Endothelial cell of umbilical vein (primary cell): ENCODE measurements at regions not wholly inside any gene's neighbourhood (a gene's known extent, or its start where the extent isn't known, plus 50 kb on each side); places are given as distances from the start of the nearest gene placed in this dataset.

Experiments used
- BruUV-seq: library from RNA; stranded (reverse); fragments of 400-500 nt; replicated peaks from 2 replicates; lab custom pipeline; 2021; lab: Mats Ljungman, UMichigan
- CTCF ChIA-PET: fragments of 300-600, 350-600 bp; sonication (Branson Sonifier 250); formaldehyde crosslinking; loops from one replicate; lab custom pipeline; 2021; ENCODE audit warnings: antibody characterized with exemption, inconsistent platforms; lab: Charles Lee
- POLR2A ChIA-PET: fragments of 300-600, 350-600 bp; sonication (Branson Sonifier 250); formaldehyde crosslinking; loops from one replicate; lab custom pipeline; 2021; ENCODE audit warnings: antibody characterized with exemption, inconsistent platforms; lab: Charles Lee
- DNase-seq: peaks from one replicate; pipeline ENCODE4 v3.0.0-alpha.2; 2011; ENCODE audit warnings: low read depth, low spot score
- FAIRE-seq: peaks from 2 replicates; lab custom pipeline; 2011; peaks lifted over from hg19 to GRCh38; lab: Jason Lieb, UNC
- H2AFZ ChIP-seq: 2 replicates; pipeline ENCODE4 v1.6.0; 2012; ENCODE audit warnings: low read depth, low read length, control low read depth, inconsistent platforms
- H3K27ac ChIP-seq: 2 replicates; pipeline ENCODE4 v1.5.1; 2011; ENCODE audit warnings: low read depth, mild to moderate bottlenecking, control low read depth, low read length, moderate library complexity; ENCODE audit not compliant: insufficient read depth
- H3K27me3 ChIP-seq, 2 experiments: 2 replicates each; pipeline versions ENCODE4 v1.6.0 to v1.6.1; 2011; ENCODE audit warnings: low read length in 2 of 2, mixed read lengths in 1 of 2; ENCODE audit not compliant: control insufficient read depth in 2 of 2, insufficient read depth in 2 of 2
- H3K36me3 ChIP-seq, 2 experiments: 2 replicates in 1 of 2; 3 replicates in 1 of 2; pipeline ENCODE4 v1.5.1; 2011; ENCODE audit warnings: low read length in 2 of 2, mild to moderate bottlenecking in 1 of 2, moderate library complexity in 1 of 2; ENCODE audit not compliant: control insufficient read depth in 2 of 2, insufficient read depth in 2 of 2; ENCODE audit errors: extremely low read depth in 1 of 2
- H3K4me1 ChIP-seq: 3 replicates; pipeline ENCODE4 v1.5.1; 2011; ENCODE audit warnings: mild to moderate bottlenecking, low read length; ENCODE audit not compliant: control insufficient read depth, insufficient read depth; ENCODE audit errors: extremely low read depth
- H3K4me2 ChIP-seq: 2 replicates; pipeline ENCODE4 v1.6.1; 2011; ENCODE audit warnings: low read length, control low read depth, mixed read lengths; ENCODE audit not compliant: insufficient read depth
- H3K4me3 ChIP-seq, 3 experiments: fragments of 200-600 bp in 1 of 3; sonication (generic), shearing (Covaris generic) in 1 of 3; replicated peaks in 1 of 3; 2 replicates each; pipeline ENCODE4 v1.5.1; 2011 to 2016; ENCODE audit warnings: control low read depth in 3 of 3, low read length in 3 of 3, mild to moderate bottlenecking in 2 of 3, inconsistent platforms in 1 of 3, low read depth in 1 of 3, moderate library complexity in 1 of 3; ENCODE audit not compliant: insufficient read depth in 1 of 3
- H3K79me2 ChIP-seq: 2 replicates; pipeline ENCODE4 v1.6.0; 2012; ENCODE audit warnings: low read length, inconsistent platforms; ENCODE audit not compliant: control insufficient read depth, insufficient read depth
- H3K9ac ChIP-seq: replicated peaks from 2 replicates; pipeline ENCODE3; 2011; ENCODE audit warnings: low read length, control low read depth; ENCODE audit not compliant: insufficient read depth; ENCODE audit errors: extremely low read depth
- H3K9me1 ChIP-seq: replicated peaks from 3 replicates; pipeline ENCODE4 v1.6.0; 2011; ENCODE audit warnings: mild to moderate bottlenecking, low read length; ENCODE audit not compliant: control insufficient read depth, insufficient read depth; ENCODE audit errors: extremely low read depth
- H3K9me3 ChIP-seq: replicated peaks from 2 replicates; pipeline ENCODE4 v1.5.1; 2012; ENCODE audit warnings: low read length, inconsistent platforms; ENCODE audit not compliant: control insufficient read depth, insufficient read depth
- H4K20me1 ChIP-seq: replicated peaks from 2 replicates; pipeline ENCODE3; 2011; ENCODE audit warnings: mild to moderate bottlenecking, low read length; ENCODE audit not compliant: control insufficient read depth, insufficient read depth; ENCODE audit errors: extremely low read depth
- CTCF ChIP-seq, 2 donors: IDR thresholded peaks; 1 replicate in 1 of 2; 2 replicates in 1 of 2; pipeline ENCODE4 v1.5.1; 2011; ENCODE audit warnings: low read length in 2 of 2, mild to moderate bottlenecking in 2 of 2, moderate library complexity in 2 of 2, control low read depth in 1 of 2, inconsistent platforms in 1 of 2, low read depth in 1 of 2; ENCODE audit not compliant: insufficient read depth in 1 of 2; ENCODE audit errors: extremely low read depth in 1 of 2
- FOS ChIP-seq: IDR thresholded peaks from 2 replicates; pipeline ENCODE4 v1.6.1; 2011; ENCODE audit warnings: mild to moderate bottlenecking, low read length, moderate library complexity, borderline replicate concordance; ENCODE audit not compliant: insufficient read depth
- JUN ChIP-seq: IDR thresholded peaks from 2 replicates; pipeline ENCODE4 v1.6.1; 2011; ENCODE audit warnings: borderline replicate concordance, low read depth; ENCODE audit not compliant: insufficient read length, insufficient read depth
- MAX ChIP-seq: IDR thresholded peaks from 2 replicates; pipeline ENCODE4 v1.6.1; 2011; ENCODE audit not compliant: insufficient read depth, insufficient read length
- POLR2A ChIP-seq: IDR thresholded peaks from 2 replicates; pipeline ENCODE4 v1.6.1; 2012; ENCODE audit warnings: low read depth, mild to moderate bottlenecking, control low read depth, low read length
- dilution Hi-C: fragments of 300-500 bp; cut with MboI; formaldehyde crosslinking; loops from one replicate; pipeline ENCODE4 v1.15.0; 2019; ENCODE audit warnings: low sequenced_read_pairs; ENCODE audit not compliant: extremely low pct_ligation_motif_present
- intact Hi-C: fragments of 100-400 bp; cut with micrococcal nuclease; formaldehyde crosslinking; loops from one replicate; pipeline ENCODE4 v1.10.0; 2022

- ChIA-PET POLR2A (no interaction called here), CTCF (no interaction called here)
- H3K9me1 ChIP-seq: no peaks in the 10 kb centered on the region
- no peak overlapping the region for H3K4me2 ChIP-seq
- H3K9me3 ChIP-seq: no peaks in the 10 kb centered on the region
- no peaks in the 10 kb centered on the region for H3K36me3 ChIP-seq
- no peak for TF ChIP-seq POLR2A
- no peak for TF ChIP-seq FOS
- TF ChIP-seq JUN: no peak
- H3K4me3 ChIP-seq: no peak overlapping the region
- H3K79me2 ChIP-seq: no peaks in the 10 kb centered on the region
- H4K20me1 ChIP-seq: no peaks in the 10 kb centered on the region
- no peak overlapping the region for H3K9ac ChIP-seq
- no peak for DNase-seq
- no TSS peak for BruUV-seq
- H2AFZ ChIP-seq: no peak overlapping the region
- dilution Hi-C loops: no loop called here
- no peak overlapping the region for H3K27ac ChIP-seq
- H3K4me1 ChIP-seq: no peaks in the 10 kb centered on the region
- peaks cover 2 to 5% of the 10 kb centered on the region in 2 experiments for H3K27me3 ChIP-seq
- no peak for FAIRE-seq
- intact Hi-C loops: no loop called here
These were observed 179.8 kb downstream of the RBM26 start for GRCh38 chr13:79226250-79226649.

- DNase-seq: no peak
- Histone ChIP-seq H3K9me3 (no peaks in the 10 kb centered on the region), H3K36me3 (no peaks in the 10 kb centered on the region), H2AFZ (no peak overlapping the region), H3K79me2 (no peaks in the 10 kb centered on the region), H3K4me2 (no peak overlapping the region), H3K27ac (no peak overlapping the region), H3K9me1 (no peaks in the 10 kb centered on the region), H3K4me3 (no peak overlapping the region), H4K20me1 (no peaks in the 10 kb centered on the region), H3K27me3 (peaks cover 0 to 3% of the 10 kb centered on the region in 2 experiments), H3K4me1 (no peaks in the 10 kb centered on the region), H3K9ac (no peak overlapping the region)
- no TSS peak for BruUV-seq
- TF ChIP-seq MAX (no peak), CTCF (IDR thresholded peaks at IDR 0.05; ENCODE audit: extremely low read depth in 1 of 2, insufficient read depth in 1 of 2, low read depth in 1 of 2, low read length in 2 of 2) (no peak)
- ChIA-PET CTCF (no interaction called here), POLR2A (no interaction called here)
- FAIRE-seq: no peak
- intact Hi-C loops: no loop called here
- dilution Hi-C loops: no loop called here
These were observed 180.4 kb downstream of the RBM26 start for GRCh38 chr13:79225487-79226232.
